ENCODE measurements at regions not wholly inside any gene's neighbourhood (a gene's known extent, or its start where the extent isn't known, plus 50 kb on each side); places are given as distances from the start of the nearest gene placed in this dataset.
A peak's percentile ranks its signal among the peaks of the same experiment; 100 is the strongest.
"Not testable (repeated sequence)": the region's sequence is repeated elsewhere in the genome, so short reads cannot be mapped to it uniquely, and the experiment has no call there.

DNA sequence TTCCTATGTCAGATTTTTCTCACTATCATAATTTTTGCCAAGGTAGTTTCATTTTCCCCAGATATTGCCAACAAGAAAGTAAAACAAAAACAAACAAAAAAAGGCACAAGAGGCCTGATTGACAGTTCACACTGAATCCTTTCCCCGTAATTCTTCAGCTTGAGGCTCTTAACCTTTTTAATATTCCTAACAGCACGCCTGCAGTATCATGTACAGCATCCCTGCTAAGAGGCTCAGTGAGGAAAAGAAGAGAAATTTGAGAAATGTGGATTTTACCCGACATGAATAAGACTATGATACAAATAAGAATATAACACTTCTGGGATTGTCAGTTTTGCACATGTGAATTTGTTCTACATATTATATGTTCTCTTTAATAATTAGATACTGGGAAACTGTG is 182.4 kb upstream of the CDK1 start:
- intact Hi-C loops (cut with micrococcal nuclease): no loop called here
- Mint-ChIP-seq H3K36me3 (ENCODE audit: low read depth) (no peaks in the 10 kb centered on the region), H3K27ac (no peak overlapping the region), H3K27me3 (no peaks in the 10 kb centered on the region), H3K4me3 (no peak overlapping the region), H3K9me3 (no peaks in the 10 kb centered on the region), H3K4me1 (ENCODE audit: low read depth) (peaks cover 9% of the 10 kb centered on the region)
- DNase-seq (no peak), ATAC-seq (no peak)
- TF ChIP-seq, protein P1, sequence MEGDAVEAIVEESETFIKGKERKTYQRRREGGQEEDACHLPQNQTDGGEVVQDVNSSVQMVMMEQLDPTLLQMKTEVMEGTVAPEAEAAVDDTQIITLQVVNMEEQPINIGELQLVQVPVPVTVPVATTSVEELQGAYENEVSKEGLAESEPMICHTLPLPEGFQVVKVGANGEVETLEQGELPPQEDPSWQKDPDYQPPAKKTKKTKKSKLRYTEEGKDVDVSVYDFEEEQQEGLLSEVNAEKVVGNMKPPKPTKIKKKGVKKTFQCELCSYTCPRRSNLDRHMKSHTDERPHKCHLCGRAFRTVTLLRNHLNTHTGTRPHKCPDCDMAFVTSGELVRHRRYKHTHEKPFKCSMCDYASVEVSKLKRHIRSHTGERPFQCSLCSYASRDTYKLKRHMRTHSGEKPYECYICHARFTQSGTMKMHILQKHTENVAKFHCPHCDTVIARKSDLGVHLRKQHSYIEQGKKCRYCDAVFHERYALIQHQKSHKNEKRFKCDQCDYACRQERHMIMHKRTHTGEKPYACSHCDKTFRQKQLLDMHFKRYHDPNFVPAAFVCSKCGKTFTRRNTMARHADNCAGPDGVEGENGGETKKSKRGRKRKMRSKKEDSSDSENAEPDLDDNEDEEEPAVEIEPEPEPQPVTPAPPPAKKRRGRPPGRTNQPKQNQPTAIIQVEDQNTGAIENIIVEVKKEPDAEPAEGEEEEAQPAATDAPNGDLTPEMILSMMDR (IDR thresholded peaks at IDR 0.05): no peak
- ChIA-PET POLR2A (no interaction called here), CTCF (no interaction called here)

DNA sequence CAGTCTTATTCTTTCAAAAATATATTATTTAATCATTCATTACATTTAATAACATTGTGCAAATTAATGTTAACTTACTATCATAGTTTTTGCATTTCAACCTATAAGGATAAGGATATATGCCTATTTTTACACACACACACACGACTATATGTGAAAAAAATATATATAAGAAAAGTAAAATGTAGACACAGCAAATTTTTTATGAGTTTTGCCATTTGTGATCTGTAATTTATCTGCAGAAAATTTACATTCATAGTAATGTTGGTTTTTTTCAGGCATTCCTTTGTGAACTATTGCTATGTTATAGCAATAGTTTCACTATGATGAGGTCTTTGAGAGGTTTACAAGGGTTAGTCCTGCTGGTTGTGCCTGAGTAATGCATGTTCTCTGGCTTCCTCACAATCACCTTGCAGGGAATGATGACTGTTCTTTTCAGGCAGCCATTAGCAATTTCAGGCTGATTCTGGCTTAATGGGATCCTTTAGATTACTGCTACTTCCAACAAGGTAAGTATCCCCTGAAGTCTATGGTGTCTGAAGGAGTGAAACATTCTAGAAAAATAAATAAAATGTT is 183.7 kb upstream of the CDK1 start:
- Mint-ChIP-seq H3K9me3 (no peaks in the 10 kb centered on the region), H3K27me3 (no peaks in the 10 kb centered on the region), H3K4me1 (ENCODE audit: low read depth) (peaks cover 9% of the 10 kb centered on the region), H3K36me3 (ENCODE audit: low read depth) (no peaks in the 10 kb centered on the region), H3K4me3 (no peak overlapping the region), H3K27ac (no peak overlapping the region)
- TF ChIP-seq, protein P1 (IDR thresholded peaks at IDR 0.05): no peak
- POLR2A ChIA-PET: no interaction called here
- ATAC-seq: peak; percentile 58
- DNase-seq: no peak
- intact Hi-C loops (cut with micrococcal nuclease): no loop called here
- CTCF ChIA-PET: no interaction called here

DNA sequence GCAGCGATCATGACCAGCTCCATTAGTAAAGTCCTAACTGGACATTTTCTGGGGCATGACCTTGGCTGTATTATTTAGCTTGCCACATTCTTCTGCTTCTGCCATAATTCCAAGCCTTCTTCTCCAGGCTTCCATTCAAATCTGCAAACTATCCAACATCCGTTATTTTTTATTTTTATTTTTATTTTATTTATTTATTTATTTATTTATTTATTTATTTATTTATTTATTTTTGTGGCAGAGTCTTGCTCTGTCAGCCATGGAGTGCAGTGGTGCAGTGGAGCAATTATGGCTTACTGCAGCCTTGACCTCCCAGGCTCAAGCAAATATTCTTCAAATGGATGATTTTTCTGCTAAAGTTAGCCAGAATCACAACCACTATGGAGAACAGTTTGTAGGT is 187.2 kb upstream of the CDK1 start:
- intact Hi-C loops (cut with micrococcal nuclease): no loop called here
- Mint-ChIP-seq H3K27ac (no peak overlapping the region), H3K27me3 (no peaks in the 10 kb centered on the region), H3K9me3 (no peaks in the 10 kb centered on the region), H3K4me3 (no peak overlapping the region), H3K4me1 (ENCODE audit: low read depth) (peaks cover 4% of the 10 kb centered on the region), H3K36me3 (ENCODE audit: low read depth) (no peaks in the 10 kb centered on the region)
- DNase-seq (no peak), ATAC-seq (no peak)
- ChIA-PET CTCF (no interaction called here), POLR2A (no interaction called here)
- TF ChIP-seq, protein P1 (IDR thresholded peaks at IDR 0.05): no peak

DNA sequence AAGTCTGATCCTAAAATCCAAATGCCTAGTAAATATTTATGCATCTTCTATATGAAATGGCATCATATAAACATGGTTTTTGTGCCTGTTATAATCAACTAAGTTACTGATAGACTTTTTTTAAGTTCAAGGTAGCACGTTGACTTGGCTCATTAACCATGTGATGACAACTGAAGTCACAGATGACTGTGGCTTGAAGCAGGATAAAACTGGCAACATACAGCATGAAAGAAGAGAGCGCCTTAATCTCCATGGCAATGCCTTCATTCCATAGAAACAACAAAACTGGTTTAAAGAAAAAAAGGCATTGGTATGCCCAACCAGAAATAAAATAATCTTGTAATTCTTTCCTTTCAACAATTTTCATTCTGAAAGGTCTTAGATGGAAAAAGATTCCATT is 188.9 kb upstream of the CDK1 start:
- POLR2A ChIA-PET: no interaction called here
- no peaks in the 10 kb centered on the region for H3K36me3 Mint-ChIP-seq (ENCODE audit: low read depth)
- intact Hi-C loops (cut with micrococcal nuclease): no loop called here
- TF ChIP-seq, protein P1 (IDR thresholded peaks at IDR 0.05): no peak
- no peak overlapping the region for H3K27ac Mint-ChIP-seq
- H3K4me3 Mint-ChIP-seq: no peak overlapping the region
- no peaks in the 10 kb centered on the region for H3K27me3 Mint-ChIP-seq
- DNase-seq: no peak
- H3K4me1 Mint-ChIP-seq (ENCODE audit: low read depth): no peaks in the 10 kb centered on the region
- CTCF ChIA-PET: no interaction called here
- H3K9me3 Mint-ChIP-seq: no peaks in the 10 kb centered on the region
- no peak for ATAC-seq

DNA sequence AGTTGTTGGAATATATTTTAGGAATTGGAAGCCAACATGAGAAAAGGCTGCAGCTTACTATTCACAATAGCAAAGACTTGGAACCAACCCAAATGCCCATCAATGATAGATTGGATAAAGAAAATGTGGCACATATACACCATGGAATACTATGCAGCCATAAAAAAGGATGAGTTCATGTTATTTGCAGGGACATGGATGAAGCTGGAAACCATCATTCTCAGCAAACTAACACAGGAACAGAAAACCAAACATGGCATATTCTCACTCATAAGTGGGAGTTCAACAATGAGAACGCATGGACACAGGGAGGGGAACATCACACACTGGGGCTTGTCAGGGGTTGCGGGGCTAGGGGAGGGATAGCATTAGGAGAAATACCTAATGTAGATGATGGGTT is 192.1 kb upstream of the ANK3 start:
- H3K27ac Mint-ChIP-seq; intact Hi-C loops (cut with micrococcal nuclease); POLR2A ChIA-PET; H3K27me3 Mint-ChIP-seq; H3K36me3 Mint-ChIP-seq (ENCODE audit: low read depth); H3K4me1 Mint-ChIP-seq (ENCODE audit: low read depth); H3K9me3 Mint-ChIP-seq; ATAC-seq; H3K4me3 Mint-ChIP-seq; CTCF ChIA-PET; DNase-seq: not testable (repeated sequence)

DNA sequence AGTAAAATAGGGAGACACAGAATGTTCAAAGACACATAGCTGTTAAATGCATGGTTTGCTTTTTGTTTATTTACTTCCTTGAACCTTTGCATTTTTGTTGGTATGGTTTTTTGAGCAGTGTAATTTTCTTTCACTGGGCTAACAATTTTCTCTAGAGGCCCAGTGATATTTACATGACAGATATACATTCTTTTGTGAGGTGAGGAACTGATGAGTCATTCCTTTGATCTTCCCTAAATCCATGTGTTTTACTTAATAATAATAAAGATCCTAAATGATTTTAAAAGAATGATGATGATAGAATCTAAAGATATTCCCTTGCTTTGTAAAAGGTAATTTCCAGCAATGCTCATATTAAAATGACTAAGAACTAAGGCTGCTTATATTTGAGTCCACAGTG is 188.5 kb upstream of the ANK3 start:
- intact Hi-C loops (cut with micrococcal nuclease): no loop called here
- H3K27ac Mint-ChIP-seq: no peak overlapping the region
- ChIA-PET CTCF (no interaction called here), POLR2A (no interaction called here)
- ATAC-seq (no peak), DNase-seq (no peak)
- TF ChIP-seq, protein P1 (IDR thresholded peaks at IDR 0.05): no peak
- H3K4me1 Mint-ChIP-seq (ENCODE audit: low read depth): peaks cover 20% of the 10 kb centered on the region
- peaks cover 6% of the 10 kb centered on the region for H3K27me3 Mint-ChIP-seq
- H3K9me3 Mint-ChIP-seq: peaks cover 4% of the 10 kb centered on the region
- H3K36me3 Mint-ChIP-seq (ENCODE audit: low read depth): peaks cover 3% of the 10 kb centered on the region
- no peak overlapping the region for H3K4me3 Mint-ChIP-seq
